ENCODE measurements at regions not wholly inside any gene's neighbourhood (a gene's known extent, or its start where the extent isn't known, plus 50 kb on each side); places are given as distances from the start of the nearest gene placed in this dataset.
"Not testable (repeated sequence)": the region's sequence is repeated elsewhere in the genome, so short reads cannot be mapped to it uniquely, and the experiment has no call there.

GRCh38 chr5:143592648-143593047 lies 189.2 kb upstream of the NR3C1 start:
- no peak for DNase-seq (ENCODE audit: low read depth in 1 of 2, low spot score in 1 of 2)
- no peak for TF ChIP-seq JUND (IDR thresholded peaks at IDR 0.05; ENCODE audit: low read depth)
- in situ Hi-C loops (cut with HindIII; ENCODE audit: low pct_unique_long_range_greater_than_20kb, low sequenced_read_pairs), result no loop called here

GRCh38 chr5:143588933-143589662 lies 185.6 kb upstream of the NR3C1 start:
- peak in 1 of 2 experiments; percentile 37 for DNase-seq (ENCODE audit: low read depth in 1 of 2, low spot score in 1 of 2)
- no peak for TF ChIP-seq JUND (IDR thresholded peaks at IDR 0.05; ENCODE audit: low read depth)
- in situ Hi-C loops (cut with HindIII; ENCODE audit: low pct_unique_long_range_greater_than_20kb, low sequenced_read_pairs), result no loop called here

GRCh38 chr5:143588121-143588520 lies 184.6 kb upstream of the NR3C1 start:
- DNase-seq (ENCODE audit: low read depth in 1 of 2, low spot score in 1 of 2); in situ Hi-C loops (cut with HindIII; ENCODE audit: low pct_unique_long_range_greater_than_20kb, low sequenced_read_pairs): not testable (repeated sequence)

GRCh38 chr5:143586781-143587362 lies 183.4 kb upstream of the NR3C1 start:
- TF ChIP-seq JUND (IDR thresholded peaks at IDR 0.05; ENCODE audit: low read depth), result no peak
- DNase-seq (ENCODE audit: low read depth in 1 of 2, low spot score in 1 of 2), result no peak
- in situ Hi-C loops (cut with HindIII; ENCODE audit: low pct_unique_long_range_greater_than_20kb, low sequenced_read_pairs), result no loop called here

- in situ Hi-C loops (cut with HindIII; ENCODE audit: low pct_unique_long_range_greater_than_20kb, low sequenced_read_pairs), result no loop called here
- no peak for DNase-seq (ENCODE audit: low read depth in 1 of 2, low spot score in 1 of 2)
- TF ChIP-seq JUND (IDR thresholded peaks at IDR 0.05; ENCODE audit: low read depth), result no peak
Observed at GRCh38 chr5:143585970-143586369, 182.5 kb upstream of the NR3C1 start.

- no peak for DNase-seq (ENCODE audit: low read depth in 1 of 2, low spot score in 1 of 2)
- TF ChIP-seq JUND (IDR thresholded peaks at IDR 0.05; ENCODE audit: low read depth), result no peak
- in situ Hi-C loops (cut with HindIII; ENCODE audit: low pct_unique_long_range_greater_than_20kb, low sequenced_read_pairs), result no loop called here
Observed at GRCh38 chr5:143583409-143583808, 179.9 kb upstream of the NR3C1 start.

GRCh38 chr5:143582869-143583268 lies 179.4 kb upstream of the NR3C1 start:
- no peak for TF ChIP-seq JUND (IDR thresholded peaks at IDR 0.05; ENCODE audit: low read depth)
- in situ Hi-C loops (cut with HindIII; ENCODE audit: low pct_unique_long_range_greater_than_20kb, low sequenced_read_pairs), result no loop called here
- DNase-seq (ENCODE audit: low read depth in 1 of 2, low spot score in 1 of 2), result no peak

- in situ Hi-C loops (cut with HindIII; ENCODE audit: low pct_unique_long_range_greater_than_20kb, low sequenced_read_pairs), result no loop called here
- DNase-seq (ENCODE audit: low read depth in 1 of 2, low spot score in 1 of 2), result no peak
- TF ChIP-seq JUND (IDR thresholded peaks at IDR 0.05; ENCODE audit: low read depth), result no peak
Observed at GRCh38 chr5:143582176-143582575, 178.7 kb upstream of the NR3C1 start.

- in situ Hi-C loops (cut with HindIII; ENCODE audit: low pct_unique_long_range_greater_than_20kb, low sequenced_read_pairs), result no loop called here
- TF ChIP-seq JUND (IDR thresholded peaks at IDR 0.05; ENCODE audit: low read depth), result no peak
- DNase-seq (ENCODE audit: low read depth in 1 of 2, low spot score in 1 of 2), result no peak
Observed at GRCh38 chr5:143581649-143582048, 178.2 kb upstream of the NR3C1 start.

GRCh38 chr5:143581147-143581546 lies 177.7 kb upstream of the NR3C1 start:
- no peak for TF ChIP-seq JUND (IDR thresholded peaks at IDR 0.05; ENCODE audit: low read depth)
- in situ Hi-C loops (cut with HindIII; ENCODE audit: low pct_unique_long_range_greater_than_20kb, low sequenced_read_pairs), result no loop called here
- no peak for DNase-seq (ENCODE audit: low read depth in 1 of 2, low spot score in 1 of 2)

- DNase-seq (ENCODE audit: low read depth in 1 of 2, low spot score in 1 of 2), result no peak
- no peak for TF ChIP-seq JUND (IDR thresholded peaks at IDR 0.05; ENCODE audit: low read depth)
- in situ Hi-C loops (cut with HindIII; ENCODE audit: low pct_unique_long_range_greater_than_20kb, low sequenced_read_pairs), result no loop called here
Observed at GRCh38 chr5:143576711-143577484, 173.4 kb upstream of the NR3C1 start.

- DNase-seq (ENCODE audit: low read depth in 1 of 2, low spot score in 1 of 2), result no peak
- TF ChIP-seq JUND (IDR thresholded peaks at IDR 0.05; ENCODE audit: low read depth), result no peak
Observed at GRCh38 chr5:143575286-143575685, 171.8 kb upstream of the NR3C1 start.

GRCh38 chr5:143574236-143574635 lies 170.8 kb upstream of the NR3C1 start:
- TF ChIP-seq JUND (IDR thresholded peaks at IDR 0.05; ENCODE audit: low read depth), result no peak
- in situ Hi-C loops (cut with HindIII; ENCODE audit: low pct_unique_long_range_greater_than_20kb, low sequenced_read_pairs), result no loop called here
- DNase-seq (ENCODE audit: low read depth in 1 of 2, low spot score in 1 of 2), result no peak

More at GRCh38 chr5:143575286-143575685, 171.8 kb upstream of the NR3C1 start:
- in situ Hi-C loops (cut with HindIII; ENCODE audit: low pct_unique_long_range_greater_than_20kb, low sequenced_read_pairs), result no loop called here
